T-helper 2 cell treated with Interferon-gamma antibody and Interleukin-4, amounts not matched to agents 100 ng/mL and 5 ng/mL, for 36 hours (primary cell): ENCODE measurements at regions not wholly inside any gene's neighbourhood (a gene's known extent, or its start where the extent isn't known, plus 50 kb on each side); places are given as distances from the start of the nearest gene placed in this dataset.
"Not testable (repeated sequence)": the region's sequence is repeated elsewhere in the genome, so short reads cannot be mapped to it uniquely, and the experiment has no call there.

Experiments used
- intact Hi-C: fragments of 100-400 bp; cut with micrococcal nuclease; formaldehyde crosslinking; loops from one replicate; pipeline ENCODE4 v1.15.1; 2023

- intact Hi-C loops: no loop called here
Measured at GRCh38 chr10:84626397-84627087, 298.2 kb downstream of the CCSER2 start.

DNA sequence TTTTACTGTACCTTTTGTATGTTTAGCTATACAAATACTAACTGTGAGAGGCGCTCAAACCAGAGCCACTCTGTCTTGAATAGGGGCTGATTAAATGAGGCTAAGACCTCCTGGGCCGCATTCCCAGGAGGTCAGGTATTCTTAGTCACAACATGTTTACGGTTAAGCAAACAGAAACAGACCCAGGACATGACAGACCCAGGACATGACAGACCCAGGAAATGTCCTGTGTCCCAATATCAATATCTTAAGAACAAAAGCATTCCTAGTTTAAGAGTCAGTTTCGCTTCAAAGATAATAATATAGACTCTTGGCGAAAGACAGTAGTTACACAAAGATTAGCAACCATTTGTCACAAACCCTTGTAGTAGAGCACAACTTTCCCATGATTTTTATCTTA is 304.5 kb downstream of the CCSER2 start:
- intact Hi-C loops: no loop called here

DNA sequence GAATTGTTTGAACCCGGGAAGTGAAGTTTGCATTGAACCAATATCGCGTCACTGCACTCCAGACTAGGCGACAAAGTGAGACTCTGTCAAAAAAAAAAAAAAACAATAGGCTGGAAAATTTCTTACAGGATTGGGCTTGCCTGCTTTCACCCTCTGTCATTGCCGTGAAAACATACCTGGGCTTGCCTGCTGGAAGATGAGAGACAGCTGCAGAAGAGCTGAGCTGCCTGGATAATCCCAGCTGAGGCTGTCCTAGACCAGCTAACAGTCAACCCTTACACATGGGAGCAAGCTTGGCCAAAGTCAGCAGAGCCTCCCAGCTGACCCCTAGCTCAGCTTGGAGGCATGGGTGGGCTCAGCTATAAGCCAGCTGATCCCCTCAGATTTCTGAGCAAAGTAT is 306.2 kb downstream of the CCSER2 start:
- intact Hi-C loops: no loop called here

GRCh38 chr10:84650628-84651027 is 322.2 kb downstream of the CCSER2 start:
- intact Hi-C loops: not testable (repeated sequence)

DNA sequence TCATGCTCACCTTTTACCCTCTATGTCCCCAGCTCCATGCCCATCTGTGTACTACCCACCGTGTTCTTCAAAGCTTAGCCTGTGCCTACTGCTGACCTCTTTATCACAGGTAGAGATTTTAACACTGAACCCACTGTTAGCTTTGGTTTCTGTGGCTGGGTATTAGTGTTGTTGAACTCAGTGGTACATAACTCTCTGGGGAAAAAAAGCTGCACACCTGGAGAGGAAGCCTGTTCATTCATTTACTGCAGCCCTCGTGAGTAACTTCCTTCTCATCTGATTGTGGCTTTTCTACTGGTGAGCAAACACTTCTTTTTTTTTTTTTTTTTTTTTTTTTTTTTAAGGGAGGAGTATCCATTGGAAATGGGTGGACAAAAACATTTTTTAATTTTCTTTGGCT is 326.3 kb downstream of the CCSER2 start:
- intact Hi-C loops: no loop called here

- intact Hi-C loops: no loop called here
Measured at GRCh38 chr10:84659027-84659426, 330.6 kb downstream of the CCSER2 start.

GRCh38 chr10:84659497-84660439 is 331.4 kb downstream of the CCSER2 start:
- intact Hi-C loops: no loop called here

DNA sequence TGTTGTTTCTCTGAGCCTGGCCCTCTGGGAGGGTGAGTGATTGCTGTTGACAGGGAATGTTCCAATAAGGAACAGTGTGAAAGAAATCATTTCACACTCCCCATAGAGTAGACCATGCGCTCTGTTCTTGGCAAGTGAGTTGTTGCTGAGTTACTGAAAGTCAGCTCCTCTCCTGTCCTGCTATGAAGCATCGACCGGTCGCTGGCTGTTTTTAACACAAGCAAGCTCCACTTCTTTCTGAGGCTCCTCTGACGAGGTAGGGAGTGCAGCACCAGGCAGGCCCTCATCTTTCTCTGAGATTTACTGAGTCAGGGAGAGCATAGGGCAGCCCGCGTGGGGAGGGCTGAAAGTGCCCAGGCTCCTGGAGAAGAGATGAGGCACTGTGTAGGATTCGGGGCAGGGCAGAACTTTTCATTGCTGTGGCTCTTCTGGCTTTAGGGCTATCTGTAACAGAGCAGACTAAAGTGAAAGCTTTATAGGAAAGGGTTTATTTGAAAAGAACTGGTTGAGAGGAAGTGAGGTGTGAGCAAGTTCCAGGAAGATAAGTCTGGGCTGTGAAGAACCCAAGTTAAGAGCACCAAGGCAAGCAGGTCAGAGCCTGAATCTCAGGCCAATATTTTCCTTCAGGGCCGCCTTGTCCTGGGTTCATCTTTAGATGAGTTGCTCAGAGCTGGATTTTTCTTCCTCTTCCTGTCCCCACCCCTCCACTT is 332.2 kb downstream of the CCSER2 start:
- intact Hi-C loops: no loop called here

DNA sequence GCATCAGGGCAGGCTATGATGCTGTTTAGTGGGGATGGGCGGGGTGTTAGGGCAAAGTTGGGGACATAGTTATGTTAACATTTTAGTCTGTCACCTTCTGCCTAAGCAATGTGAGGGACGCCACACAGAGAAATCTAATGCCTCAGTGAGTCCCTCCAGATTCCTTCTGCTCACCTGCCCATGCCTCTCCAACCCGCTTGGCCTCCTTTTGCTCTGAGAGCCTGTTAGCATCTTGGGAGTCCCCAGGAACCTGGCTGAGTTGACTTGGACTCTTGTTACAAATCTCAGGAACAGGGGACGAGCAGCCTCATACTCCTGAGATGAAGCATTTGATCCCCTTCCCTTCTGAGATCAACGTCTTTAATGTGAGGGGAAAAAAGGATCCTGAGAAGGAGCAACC is 336.8 kb downstream of the CCSER2 start:
- intact Hi-C loops: no loop called here

DNA sequence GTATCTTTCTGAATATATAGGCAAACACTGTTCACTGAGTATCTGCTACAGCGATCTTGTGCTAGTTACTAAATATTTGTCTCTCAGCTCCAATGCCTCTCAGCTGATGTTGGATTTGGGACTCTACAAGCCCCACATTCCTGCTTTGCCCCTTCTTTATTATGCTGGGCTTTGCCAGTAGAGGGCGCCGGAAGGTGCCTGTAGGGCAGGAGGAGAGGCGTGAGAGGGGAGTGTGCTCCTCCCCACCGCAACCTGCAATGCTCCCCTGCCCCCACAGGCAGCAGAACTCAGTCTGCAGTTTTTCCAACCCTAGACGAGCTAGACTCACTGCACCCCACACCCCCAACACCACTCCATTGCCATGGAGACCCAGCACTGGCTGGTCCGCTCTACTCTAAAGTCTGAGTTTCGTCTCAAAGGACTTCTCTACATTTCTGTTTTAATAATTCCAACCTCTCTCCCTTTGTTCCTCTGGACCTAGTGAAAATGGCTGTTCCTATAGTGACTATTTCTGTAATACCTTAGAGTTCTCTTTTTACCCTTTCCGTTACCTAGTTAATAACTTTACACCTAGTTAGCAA is 337.6 kb downstream of the CCSER2 start:
- intact Hi-C loops: no loop called here

- intact Hi-C loops: no loop called here
Measured at GRCh38 chr10:84668186-84668763, 339.9 kb downstream of the CCSER2 start.

DNA sequence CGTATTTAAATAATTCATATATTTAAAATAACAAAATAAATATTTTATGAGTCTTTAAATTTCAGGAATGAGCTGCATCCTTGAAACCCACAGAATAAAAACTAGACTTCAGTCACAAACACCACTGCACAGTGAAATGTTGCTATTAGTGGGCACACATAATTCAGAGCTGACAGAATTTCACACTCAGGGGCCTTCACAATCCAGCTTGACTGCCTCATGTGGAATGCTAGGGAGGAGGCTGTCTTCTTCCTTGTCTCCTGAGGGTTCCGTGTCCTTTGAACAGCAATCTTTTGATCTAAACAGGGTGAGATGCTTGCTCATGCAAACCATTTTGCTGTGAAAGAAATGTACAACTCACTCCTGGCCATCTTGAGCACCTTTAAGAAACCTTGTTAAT is 346.7 kb downstream of the CCSER2 start:
- intact Hi-C loops: no loop called here

GRCh38 chr10:84676536-84676935 is 348.1 kb downstream of the CCSER2 start:
- intact Hi-C loops: no loop called here

- intact Hi-C loops: no loop called here
Measured at GRCh38 chr10:84681781-84682180, 353.4 kb downstream of the CCSER2 start.

DNA sequence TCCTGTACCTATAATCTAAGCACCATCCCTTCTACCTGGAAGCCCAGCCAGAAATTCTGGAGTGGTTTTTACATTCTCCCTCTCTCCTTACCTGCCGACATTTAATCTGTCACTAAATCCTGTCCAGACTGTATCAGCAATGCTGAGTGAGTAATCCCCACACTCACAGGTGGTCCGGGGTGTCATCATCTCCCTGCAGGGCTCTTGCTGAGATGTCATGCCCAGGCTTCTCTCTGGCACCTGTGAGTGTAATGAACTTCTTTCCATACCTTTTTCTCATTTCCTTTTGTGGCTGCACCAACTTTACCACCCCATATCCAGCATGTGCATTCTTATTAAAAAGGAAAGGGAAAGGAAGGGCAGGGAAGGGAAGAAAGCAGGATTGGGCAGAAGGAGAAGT is 355.2 kb downstream of the CCSER2 start:
- intact Hi-C loops: no loop called here

DNA sequence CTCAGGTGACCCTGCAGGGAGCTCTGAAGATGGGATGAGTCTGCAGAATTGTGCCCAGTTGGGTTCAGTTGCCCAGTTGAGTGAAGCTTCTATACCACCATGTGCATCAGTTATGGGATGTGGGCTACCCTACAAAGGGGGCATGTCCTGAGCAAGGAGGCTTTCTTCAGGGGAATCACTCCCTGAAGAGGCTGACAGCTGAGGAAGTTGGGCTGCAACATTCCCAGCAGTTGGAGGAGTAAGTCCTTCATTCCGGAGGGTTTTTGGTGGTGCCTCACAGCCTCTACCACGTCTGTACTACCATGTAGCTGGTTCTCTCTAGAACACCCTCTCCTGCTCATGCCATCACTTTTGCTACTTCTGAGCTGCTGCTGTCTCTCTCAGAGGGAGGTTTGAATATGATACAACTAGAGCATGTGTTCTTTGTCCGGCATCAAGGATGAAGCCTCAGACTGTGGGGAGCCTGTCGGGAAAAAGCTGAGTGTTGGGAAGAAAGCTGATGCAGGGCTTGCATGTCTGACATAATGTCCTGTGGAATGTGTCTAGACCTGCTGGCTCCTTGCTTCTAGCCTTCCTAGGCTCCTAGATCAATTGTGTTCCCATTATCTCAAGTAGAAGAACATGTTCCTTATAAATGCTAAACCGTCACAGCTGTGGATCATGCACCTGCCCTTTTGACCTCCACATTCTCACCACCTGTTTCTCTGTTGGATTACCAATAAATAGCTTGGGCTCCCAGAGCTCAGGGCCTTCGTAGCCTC is 355.8 kb downstream of the CCSER2 start:
- intact Hi-C loops: no loop called here

GRCh38 chr10:84685047-84685660 is 356.8 kb downstream of the CCSER2 start:
- intact Hi-C loops: no loop called here

DNA sequence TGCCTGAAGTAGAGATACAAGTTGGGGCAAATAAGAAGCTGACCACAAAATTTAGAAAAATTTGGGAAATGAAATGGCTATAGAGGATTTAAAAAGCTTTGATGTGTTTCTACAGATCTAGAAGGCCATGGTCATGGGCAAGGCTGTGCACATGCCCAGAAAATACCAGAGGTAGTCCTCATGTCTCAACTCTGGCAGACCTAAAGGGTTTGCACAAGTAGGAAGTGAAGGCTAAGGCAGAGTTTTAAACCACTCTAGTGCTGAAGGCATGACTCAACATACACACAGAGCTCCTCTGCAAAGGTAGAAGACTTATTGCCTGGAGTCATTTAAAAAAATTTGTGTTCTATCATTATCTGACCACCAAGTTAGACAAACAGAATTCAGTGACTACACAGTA is 364.6 kb downstream of the CCSER2 start:
- intact Hi-C loops: no loop called here

DNA sequence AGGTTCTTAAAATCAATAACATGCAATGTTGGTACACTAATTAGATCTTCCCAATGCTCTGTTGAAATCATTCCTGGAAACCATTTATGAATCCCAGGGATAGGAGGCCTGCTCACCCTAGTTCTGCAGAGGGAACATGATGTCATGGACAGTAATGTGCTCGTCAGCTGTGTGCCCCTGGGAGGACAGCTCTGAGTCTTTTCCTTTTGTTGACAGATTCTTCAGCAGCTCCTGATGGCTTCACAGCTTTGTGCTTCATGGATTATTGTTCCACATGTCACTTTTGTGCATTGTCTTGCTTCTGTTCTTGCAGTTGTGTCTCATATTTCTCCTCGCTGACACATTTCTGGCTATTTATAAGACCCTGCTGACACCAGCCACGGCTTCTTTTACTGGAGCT is 367.5 kb downstream of the CCSER2 start:
- intact Hi-C loops: no loop called here

GRCh38 chr10:84696610-84697009 is 368.2 kb downstream of the CCSER2 start:
- intact Hi-C loops: no loop called here
